Adipocyte (in vitro differentiated cells): ENCODE measurements at regions not wholly inside any gene's neighbourhood (a gene's known extent, or its start where the extent isn't known, plus 50 kb on each side); places are given as distances from the start of the nearest gene placed in this dataset.

ENCODE experiments used
- DNase-seq: peaks from one replicate; pipeline ENCODE4 v3.0.0-alpha.2; 2015; ENCODE audit warnings: low read depth
- H3K27me3 ChIP-seq: replicated peaks from 2 replicates; pipeline ENCODE4 v1.7.0; 2013; ENCODE audit warnings: mild to moderate bottlenecking, low read length, moderate library complexity; ENCODE audit not compliant: control insufficient read depth, insufficient read depth
- H3K36me3 ChIP-seq: 2 replicates; pipeline ENCODE4 v1.7.0; 2013; ENCODE audit warnings: low read length, mild to moderate bottlenecking, moderate library complexity; ENCODE audit not compliant: control insufficient read depth, insufficient read depth, severe bottlenecking
- H3K4me1 ChIP-seq: 2 replicates; pipeline ENCODE4 v1.7.0; 2013; ENCODE audit warnings: mild to moderate bottlenecking, low read length, moderate library complexity; ENCODE audit not compliant: control insufficient read depth, insufficient read depth
- H3K4me3 ChIP-seq: 2 replicates; pipeline ENCODE4 v1.7.0; 2013; ENCODE audit warnings: mild to moderate bottlenecking, low read length, moderate library complexity
- H3K9ac ChIP-seq: 2 replicates; pipeline ENCODE4 v1.7.0; 2013; ENCODE audit warnings: mild to moderate bottlenecking, low read length, moderate library complexity
- H3K9me3 ChIP-seq: 2 replicates; pipeline ENCODE4 v1.7.0; 2013; ENCODE audit warnings: mild to moderate bottlenecking, low read length, moderate library complexity; ENCODE audit not compliant: control insufficient read depth

GRCh38 chr3:84439476-84439875 is 519.3 kb upstream of the CADM2 start:
- H3K9me3 ChIP-seq: no peaks in the 10 kb centered on the region
- H3K27me3 ChIP-seq: no peaks in the 10 kb centered on the region
- no peak for DNase-seq
- H3K4me3 ChIP-seq: no peak overlapping the region
- H3K9ac ChIP-seq: no peak overlapping the region
- no peaks in the 10 kb centered on the region for H3K36me3 ChIP-seq
- H3K4me1 ChIP-seq: no peaks in the 10 kb centered on the region

DNA sequence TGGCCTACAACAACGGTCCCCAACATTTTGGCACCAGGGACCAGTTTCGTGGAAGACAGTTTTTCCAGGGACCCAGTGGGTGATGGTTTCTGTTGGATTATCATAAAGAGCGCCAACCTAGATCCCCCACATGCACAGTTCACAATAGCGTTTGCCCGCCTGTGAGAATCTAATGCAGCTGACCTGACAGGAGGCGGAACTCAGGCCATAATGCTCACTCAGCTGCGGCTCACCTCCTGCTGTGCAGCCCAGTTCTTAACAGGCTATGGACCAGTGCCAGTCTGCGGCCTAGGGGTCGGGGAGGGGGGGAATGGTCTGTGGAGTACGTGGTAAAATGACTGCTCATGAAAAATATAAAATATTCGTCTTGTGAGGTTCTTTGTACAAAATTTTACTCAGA is 518.5 kb upstream of the CADM2 start:
- Histone ChIP-seq H3K9ac (no peak overlapping the region), H3K4me3 (no peak overlapping the region), H3K27me3 (no peaks in the 10 kb centered on the region), H3K4me1 (no peaks in the 10 kb centered on the region), H3K9me3 (no peaks in the 10 kb centered on the region), H3K36me3 (no peaks in the 10 kb centered on the region)
- DNase-seq: no peak

DNA sequence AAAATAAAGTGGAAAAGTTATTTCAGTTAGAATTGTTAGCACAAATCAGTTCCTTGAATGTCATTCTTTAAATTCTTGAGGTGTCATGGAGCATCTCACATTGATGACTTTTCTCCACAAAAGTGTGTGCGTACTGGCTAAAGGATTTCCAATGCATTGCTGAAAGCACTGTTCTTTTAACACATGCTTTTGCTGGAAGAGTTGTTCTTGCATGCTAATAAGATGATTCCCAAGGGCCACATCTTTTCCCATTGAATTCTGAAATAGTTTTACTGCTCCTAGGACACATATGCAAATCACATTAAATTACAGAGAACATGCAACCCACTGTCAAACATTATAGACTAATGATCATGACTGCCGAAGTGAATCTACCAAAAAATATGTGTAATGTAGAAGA is 516.3 kb upstream of the CADM2 start:
- Histone ChIP-seq H3K9me3 (no peaks in the 10 kb centered on the region), H3K9ac (no peak overlapping the region), H3K27me3 (no peaks in the 10 kb centered on the region), H3K4me3 (no peak overlapping the region), H3K4me1 (no peaks in the 10 kb centered on the region), H3K36me3 (no peaks in the 10 kb centered on the region)
- DNase-seq: no peak

- no peaks in the 10 kb centered on the region for H3K4me1 ChIP-seq
- DNase-seq: no peak
- H3K36me3 ChIP-seq: no peaks in the 10 kb centered on the region
- H3K9ac ChIP-seq: no peak overlapping the region
- H3K9me3 ChIP-seq: no peaks in the 10 kb centered on the region
- no peak overlapping the region for H3K4me3 ChIP-seq
- no peaks in the 10 kb centered on the region for H3K27me3 ChIP-seq
Measured at GRCh38 chr3:84444726-84445521, 513.9 kb upstream of the CADM2 start.

DNA sequence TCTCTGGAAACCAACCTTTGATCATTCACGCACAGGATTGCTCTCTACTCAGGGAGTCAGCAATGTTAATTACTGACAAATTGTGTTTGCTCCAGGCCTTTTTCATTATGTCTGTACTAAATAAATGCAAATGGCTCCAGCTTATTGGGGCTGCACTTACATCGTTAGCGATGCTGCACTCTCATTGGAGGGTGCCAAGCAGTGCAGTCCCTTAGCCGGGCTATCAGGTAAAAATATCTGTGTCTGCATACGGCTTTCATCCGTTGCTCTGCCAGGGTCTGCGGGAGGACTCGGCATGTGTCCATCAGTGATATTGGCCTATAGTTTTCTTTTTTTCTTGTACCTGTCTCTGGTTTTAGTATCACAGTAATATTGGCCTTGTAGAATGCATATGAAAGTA is 471.5 kb upstream of the CADM2 start:
- no peaks in the 10 kb centered on the region for H3K27me3 ChIP-seq
- no peaks in the 10 kb centered on the region for H3K4me1 ChIP-seq
- DNase-seq: no peak

DNA sequence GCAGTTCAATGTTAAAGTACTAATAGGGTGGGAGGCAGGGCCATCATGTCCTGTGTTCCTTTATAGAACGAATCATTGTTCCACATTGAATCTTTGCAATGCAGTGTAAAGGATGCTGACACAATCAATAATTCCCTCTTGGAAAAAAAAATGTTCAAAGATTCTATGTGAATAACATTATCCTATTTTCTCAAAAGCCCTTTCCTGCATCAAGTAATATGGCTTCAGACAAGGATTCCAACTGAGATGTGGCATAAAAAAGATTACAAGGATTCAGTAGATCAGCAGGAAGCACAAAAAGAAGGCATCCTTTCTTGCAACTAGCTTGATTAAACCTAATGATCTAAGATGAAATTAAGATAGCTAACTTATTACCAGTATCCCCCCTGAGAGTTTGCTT is 454.0 kb upstream of the CADM2 start:
- Histone ChIP-seq H3K36me3 (no peaks in the 10 kb centered on the region), H3K27me3 (no peaks in the 10 kb centered on the region)
- DNase-seq: no peak

More for the DNA sequence above, 471.5 kb upstream of the CADM2 start:
- no peaks in the 10 kb centered on the region for H3K36me3 ChIP-seq
- H3K9me3 ChIP-seq: peaks cover 4% of the 10 kb centered on the region
- no peak overlapping the region for H3K4me3 ChIP-seq
- H3K9ac ChIP-seq: no peak overlapping the region

DNA sequence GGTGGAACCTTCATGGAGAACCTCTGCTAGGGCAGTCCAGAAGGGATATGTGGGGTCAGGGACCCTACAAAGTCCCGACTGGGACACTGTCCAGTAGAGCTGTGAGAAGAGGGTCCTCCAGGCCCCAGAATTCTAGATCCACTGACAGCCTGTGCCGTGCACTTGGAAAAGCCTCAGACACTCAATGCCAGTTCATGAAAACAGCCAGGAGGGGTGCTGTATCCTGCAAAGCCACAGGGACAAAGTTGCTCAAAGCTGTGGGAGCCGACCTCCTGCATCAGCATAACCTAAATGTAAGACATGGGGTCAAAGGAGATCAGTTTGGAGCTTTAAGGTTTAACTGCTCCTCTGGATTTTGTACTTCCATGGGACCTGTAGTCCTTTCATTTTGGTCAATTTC is 448.8 kb upstream of the CADM2 start:
- Histone ChIP-seq H3K27me3 (no peaks in the 10 kb centered on the region), H3K4me3 (no peak overlapping the region), H3K4me1 (no peaks in the 10 kb centered on the region), H3K9me3 (no peaks in the 10 kb centered on the region), H3K9ac (no peak overlapping the region), H3K36me3 (no peaks in the 10 kb centered on the region)
- no peak for DNase-seq

More for the DNA sequence above, 454.0 kb upstream of the CADM2 start:
- Histone ChIP-seq H3K4me1 (no peaks in the 10 kb centered on the region), H3K4me3 (no peak overlapping the region), H3K9ac (no peak overlapping the region), H3K9me3 (no peaks in the 10 kb centered on the region)

DNA sequence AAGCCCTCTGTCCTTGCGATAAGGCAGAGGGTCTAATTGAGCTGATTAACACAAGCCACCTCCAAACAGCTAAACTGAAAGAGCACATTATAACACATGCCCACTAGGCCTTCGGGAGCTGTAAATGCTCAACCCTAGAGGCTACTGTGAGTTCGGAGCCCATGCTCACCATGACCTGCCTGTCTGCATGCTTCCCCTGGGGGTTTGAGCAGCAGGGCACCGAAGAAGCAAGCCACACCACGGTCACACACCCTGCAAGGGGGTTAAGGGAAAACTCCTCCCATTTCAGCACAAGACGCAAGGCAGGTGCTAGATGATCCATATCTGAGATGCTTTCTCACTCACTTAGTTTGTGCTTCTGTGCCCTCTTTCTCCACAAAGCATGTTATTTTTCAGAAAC is 435.9 kb upstream of the CADM2 start:
- Histone ChIP-seq H3K9me3 (peaks cover 4% of the 10 kb centered on the region), H3K36me3 (no peaks in the 10 kb centered on the region), H3K4me1 (no peaks in the 10 kb centered on the region), H3K27me3 (no peaks in the 10 kb centered on the region), H3K9ac (no peak overlapping the region), H3K4me3 (no peak overlapping the region)
- DNase-seq: no peak

GRCh38 chr3:84536916-84537315 is 421.9 kb upstream of the CADM2 start:
- Histone ChIP-seq H3K9ac (no peak overlapping the region), H3K36me3 (no peaks in the 10 kb centered on the region)
- DNase-seq: no peak

DNA sequence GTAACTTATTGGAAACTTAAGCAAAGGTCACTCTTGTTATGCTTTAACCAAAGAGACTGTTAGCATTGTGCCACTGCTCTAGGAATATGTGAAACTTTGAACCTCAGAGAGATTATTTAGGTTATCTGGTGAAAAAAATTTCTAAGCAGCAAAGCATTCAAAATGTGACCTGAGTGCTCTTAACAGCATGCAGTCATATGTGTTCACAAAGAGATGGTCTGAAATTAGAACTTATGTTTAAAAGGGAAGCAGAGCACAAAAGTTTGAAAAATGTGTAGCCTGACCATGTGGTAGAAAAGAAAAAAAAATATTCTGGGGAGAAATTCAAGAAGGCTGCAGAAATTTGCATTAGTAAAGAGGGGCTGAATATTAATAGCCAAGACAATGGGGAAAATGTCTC is 420.2 kb upstream of the CADM2 start:
- Histone ChIP-seq H3K4me3 (no peak overlapping the region), H3K36me3 (no peaks in the 10 kb centered on the region), H3K9me3 (peaks cover 16% of the 10 kb centered on the region), H3K27me3 (no peaks in the 10 kb centered on the region), H3K9ac (no peak overlapping the region), H3K4me1 (no peaks in the 10 kb centered on the region)
- no peak for DNase-seq

More at GRCh38 chr3:84536916-84537315, 421.9 kb upstream of the CADM2 start:
- Histone ChIP-seq H3K4me3 (no peak overlapping the region), H3K27me3 (no peaks in the 10 kb centered on the region), H3K9me3 (peaks cover 16% of the 10 kb centered on the region), H3K4me1 (no peaks in the 10 kb centered on the region)

GRCh38 chr3:84547207-84547606 is 411.6 kb upstream of the CADM2 start:
- H3K9me3 ChIP-seq: no peaks in the 10 kb centered on the region
- no peak overlapping the region for H3K4me3 ChIP-seq
- no peak for DNase-seq
- H3K9ac ChIP-seq: no peak overlapping the region
- H3K4me1 ChIP-seq: peaks cover 6% of the 10 kb centered on the region
- H3K36me3 ChIP-seq: no peaks in the 10 kb centered on the region
- H3K27me3 ChIP-seq: no peaks in the 10 kb centered on the region
